Mucosa of descending colon (tissue), 3 donors: ENCODE measurements at regions not wholly inside any gene's neighbourhood (a gene's known extent, or its start where the extent isn't known, plus 50 kb on each side); places are given as distances from the start of the nearest gene placed in this dataset.

ENCODE experiments used
- ATAC-seq: fragments of 200-7000 bp; cut with Tn5 transposase; one replicate; pipeline ENCODE4 v1.9.1; 2020; ENCODE audit warnings: mild to moderate bottlenecking, moderate library complexity
- DNase-seq, 3 donors: peaks; one replicate each; pipeline ENCODE4 v3.0.0-alpha.2; 2020
- H3K36me3 ChIP-seq: fragments of 200-600 bp; one replicate; pipeline ENCODE4 v1.8.0; 2021; ENCODE audit warnings: low read depth, mild to moderate bottlenecking
- H3K4me1 ChIP-seq: fragments of 200-600 bp; one replicate; pipeline ENCODE4 v1.8.0; 2021; ENCODE audit warnings: low read depth, mild to moderate bottlenecking
- H3K4me3 ChIP-seq: fragments of 200-600 bp; one replicate; pipeline ENCODE4 v1.8.0; 2021; ENCODE audit warnings: mild to moderate bottlenecking
- H3K9me3 ChIP-seq: fragments of 200-600 bp; one replicate; pipeline ENCODE4 v1.8.0; 2021; ENCODE audit warnings: mild to moderate bottlenecking
- intact Hi-C, 2 donors: fragments of 100-400 bp; cut with DNase I in 1 of 2; cut with micrococcal nuclease in 1 of 2; formaldehyde crosslinking; loops; one replicate each; pipeline versions ENCODE4 v1.11.0 to v1.11.1; 2022; cut with DNase I, micrococcal nuclease
- TF ChIP-seq, protein P1 (sequence below): fragments of 200-600 bp; IDR thresholded peaks from one replicate; pipeline ENCODE4 v1.8.0; 2022; ENCODE audit warnings: antibody characterized with exemption, mild to moderate bottlenecking
- donor health status: DM: no; HTN: no; CAD: no; lungs with moderate emphysema.
- donor health status: DM: no; HTN: no; CAD: no.
- donor health status: DM: no; HTN: yes; CAD: no.

DNA sequence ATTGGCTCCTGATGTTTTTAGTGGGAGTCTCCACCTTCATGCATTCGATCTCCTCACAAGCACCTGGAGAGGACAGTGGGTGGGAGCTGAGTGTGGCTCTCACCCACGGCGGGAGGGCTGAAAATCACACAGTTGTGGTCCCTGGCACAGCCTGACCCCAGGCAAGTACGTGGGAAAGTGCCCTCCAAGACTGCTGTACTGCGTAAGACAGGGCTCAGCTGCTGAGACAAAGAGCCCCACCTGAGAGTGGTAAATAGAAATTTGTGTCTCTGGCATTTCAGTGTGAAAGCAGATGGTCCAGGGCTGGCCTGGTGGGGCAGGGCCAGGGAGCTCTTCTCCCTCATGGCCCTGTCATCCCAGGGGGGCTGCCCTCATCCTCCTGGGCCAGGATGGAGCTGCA lies 77.4 kb upstream of the IQSEC1 start:
- Histone ChIP-seq H3K4me1 (no peaks in the 10 kb centered on the region), H3K36me3 (no peaks in the 10 kb centered on the region), H3K4me3 (no peak overlapping the region), H3K9me3 (peaks cover 8% of the 10 kb centered on the region)
- intact Hi-C loops, result no loop called here
- TF ChIP-seq, protein P1, sequence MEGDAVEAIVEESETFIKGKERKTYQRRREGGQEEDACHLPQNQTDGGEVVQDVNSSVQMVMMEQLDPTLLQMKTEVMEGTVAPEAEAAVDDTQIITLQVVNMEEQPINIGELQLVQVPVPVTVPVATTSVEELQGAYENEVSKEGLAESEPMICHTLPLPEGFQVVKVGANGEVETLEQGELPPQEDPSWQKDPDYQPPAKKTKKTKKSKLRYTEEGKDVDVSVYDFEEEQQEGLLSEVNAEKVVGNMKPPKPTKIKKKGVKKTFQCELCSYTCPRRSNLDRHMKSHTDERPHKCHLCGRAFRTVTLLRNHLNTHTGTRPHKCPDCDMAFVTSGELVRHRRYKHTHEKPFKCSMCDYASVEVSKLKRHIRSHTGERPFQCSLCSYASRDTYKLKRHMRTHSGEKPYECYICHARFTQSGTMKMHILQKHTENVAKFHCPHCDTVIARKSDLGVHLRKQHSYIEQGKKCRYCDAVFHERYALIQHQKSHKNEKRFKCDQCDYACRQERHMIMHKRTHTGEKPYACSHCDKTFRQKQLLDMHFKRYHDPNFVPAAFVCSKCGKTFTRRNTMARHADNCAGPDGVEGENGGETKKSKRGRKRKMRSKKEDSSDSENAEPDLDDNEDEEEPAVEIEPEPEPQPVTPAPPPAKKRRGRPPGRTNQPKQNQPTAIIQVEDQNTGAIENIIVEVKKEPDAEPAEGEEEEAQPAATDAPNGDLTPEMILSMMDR, result no peak
- no peak for DNase-seq
- ATAC-seq, result no peak

DNA sequence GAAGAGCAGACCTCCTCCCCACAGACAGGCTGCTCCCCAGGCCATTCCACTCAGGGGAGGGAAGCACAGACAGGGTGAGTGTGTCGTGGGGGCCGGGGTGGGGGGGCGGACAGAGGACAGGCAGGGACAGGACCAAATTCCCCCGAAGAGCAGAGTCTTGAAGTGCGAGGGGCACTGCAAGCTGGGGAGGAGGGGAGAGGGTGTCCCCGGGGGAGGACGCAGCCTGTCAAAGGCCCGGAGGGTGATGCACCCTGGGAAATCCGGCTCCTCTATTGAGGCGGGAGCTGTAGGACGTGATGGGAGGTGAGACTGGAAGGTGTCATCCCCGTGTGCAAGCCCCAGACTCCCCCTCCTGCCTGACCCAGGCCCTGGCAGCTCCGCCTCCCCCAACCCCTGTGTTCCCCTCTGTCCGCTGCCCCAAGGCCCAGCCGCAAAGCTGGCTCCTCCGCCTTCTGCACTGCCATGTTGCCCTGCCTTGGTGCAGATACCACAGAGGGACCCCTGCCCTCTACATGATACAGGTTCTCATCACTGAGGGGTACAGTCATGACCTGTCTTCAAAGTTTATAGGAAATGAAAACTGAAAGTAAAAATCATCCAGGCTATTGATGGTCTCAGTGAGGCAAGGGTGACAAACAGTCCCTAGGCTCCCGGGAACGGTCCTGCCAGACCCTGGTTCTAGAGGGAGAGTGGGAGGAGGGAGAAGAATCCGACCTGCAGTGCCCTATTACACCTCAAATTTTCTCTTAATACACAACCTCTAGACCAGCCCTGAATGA lies 76.3 kb upstream of the IQSEC1 start:
- Histone ChIP-seq H3K36me3 (no peaks in the 10 kb centered on the region), H3K4me3 (no peak overlapping the region), H3K4me1 (no peaks in the 10 kb centered on the region), H3K9me3 (no peaks in the 10 kb centered on the region)
- intact Hi-C loops, result no loop called here
- DNase-seq (no peak), ATAC-seq (no peak)
- TF ChIP-seq, protein P1, result no peak

DNA sequence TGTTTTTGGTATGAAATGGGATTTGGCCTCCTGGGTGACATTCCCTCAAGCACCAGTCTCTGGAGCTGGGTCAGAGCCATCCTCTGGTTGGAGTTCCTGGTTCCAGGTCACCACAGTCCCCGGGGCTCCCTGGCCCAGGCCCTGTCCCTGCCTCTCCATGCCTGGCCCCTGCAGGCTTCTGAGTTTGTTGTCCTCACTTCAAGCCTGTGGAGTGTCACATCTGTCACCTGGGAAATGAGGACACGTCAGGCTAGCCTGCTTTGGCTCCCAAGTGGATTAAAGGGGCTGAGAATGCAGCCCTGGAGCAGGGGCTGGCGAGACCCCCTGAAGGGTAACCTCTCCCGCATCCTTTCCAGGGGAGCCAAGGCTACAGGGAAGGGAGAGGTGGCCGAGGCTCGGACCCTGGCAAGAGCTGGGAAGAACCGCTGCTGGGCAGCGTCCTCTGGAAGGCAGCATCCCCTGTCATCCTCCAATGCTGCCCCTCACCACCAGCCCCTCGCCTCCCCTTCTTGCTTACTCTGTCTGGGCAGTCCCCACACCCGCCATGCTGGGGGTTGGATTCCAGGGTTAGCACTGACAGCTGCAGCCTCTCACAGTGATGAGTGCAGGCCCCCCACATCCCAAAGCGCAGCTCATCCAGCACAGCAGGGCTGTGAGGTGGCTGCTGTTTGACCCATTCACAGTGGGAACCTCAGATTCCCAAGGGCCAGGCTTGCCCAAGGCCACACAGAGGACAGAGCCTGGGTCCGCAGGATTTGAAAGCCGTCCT lies 75.5 kb upstream of the IQSEC1 start:
- DNase-seq, result no peak
- TF ChIP-seq, protein P1, result no peak
- intact Hi-C loops, result no loop called here
- Histone ChIP-seq H3K9me3 (no peaks in the 10 kb centered on the region), H3K4me1 (no peaks in the 10 kb centered on the region), H3K4me3 (no peak overlapping the region), H3K36me3 (no peaks in the 10 kb centered on the region)
- no peak for ATAC-seq

DNA sequence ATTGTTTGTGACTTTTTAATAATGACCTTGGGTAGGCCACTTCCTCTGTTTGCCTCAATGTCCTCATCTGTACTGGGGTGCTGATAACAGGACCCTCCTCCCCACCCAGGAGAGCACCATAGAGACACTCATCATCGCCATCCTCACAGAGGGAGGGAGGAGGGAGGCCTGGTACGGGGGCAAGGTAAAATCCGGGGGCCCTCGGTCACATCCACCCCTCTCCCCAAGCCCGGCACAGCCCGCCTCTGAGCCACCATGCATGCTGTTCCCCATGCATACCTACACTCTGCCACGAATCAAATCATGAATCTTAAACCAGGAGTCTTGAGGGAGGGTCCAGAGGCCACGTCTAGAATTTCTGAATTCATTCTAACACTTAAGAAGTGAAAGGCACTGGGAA lies 74.9 kb upstream of the IQSEC1 start:
- TF ChIP-seq, protein P1, result no peak
- DNase-seq (no peak), ATAC-seq (no peak)
- Histone ChIP-seq H3K36me3 (no peaks in the 10 kb centered on the region), H3K9me3 (no peaks in the 10 kb centered on the region), H3K4me1 (no peaks in the 10 kb centered on the region), H3K4me3 (no peak overlapping the region)
- intact Hi-C loops, result no loop called here

DNA sequence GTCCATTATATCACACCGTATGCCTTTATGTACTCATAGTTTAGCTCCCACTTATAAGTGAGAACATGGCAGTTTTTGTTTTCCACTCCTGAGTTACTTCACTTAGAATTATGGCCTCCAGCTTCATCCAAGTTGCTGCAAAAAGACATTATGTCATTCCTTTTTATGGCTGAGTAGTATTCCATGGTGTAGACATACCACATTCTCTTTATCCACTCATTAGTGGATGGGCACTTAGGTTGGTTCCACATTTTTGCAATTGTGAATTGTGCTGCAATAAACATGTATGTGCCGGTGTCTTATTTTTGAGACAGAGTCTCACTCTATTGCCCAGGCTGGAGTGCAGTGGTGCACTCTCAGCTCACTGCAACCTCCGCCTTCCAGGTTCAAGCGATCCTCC lies 74.1 kb upstream of the IQSEC1 start:
- no peak for DNase-seq
- Histone ChIP-seq H3K36me3 (no peaks in the 10 kb centered on the region), H3K9me3 (no peaks in the 10 kb centered on the region), H3K4me3 (no peak overlapping the region), H3K4me1 (no peaks in the 10 kb centered on the region)
- no peak for ATAC-seq
- intact Hi-C loops, result no loop called here
- TF ChIP-seq, protein P1, result no peak
